ENCODE measurements at regions not wholly inside any gene's neighbourhood (a gene's known extent, or its start where the extent isn't known, plus 50 kb on each side); places are given as distances from the start of the nearest gene placed in this dataset.
"Not testable (repeated sequence)": the region's sequence is repeated elsewhere in the genome, so short reads cannot be mapped to it uniquely, and the experiment has no call there.

GRCh38 chr3:103169289-103169688, 734.5 kb downstream of the ZPLD1 start:
- no peak for DNase-seq (ENCODE audit: low read depth in 2 of 2)

- no peak for DNase-seq (ENCODE audit: low read depth in 2 of 2)
Measured at GRCh38 chr3:103170651-103171050, 735.8 kb downstream of the ZPLD1 start.

GRCh38 chr3:103173940-103174339, 739.1 kb downstream of the ZPLD1 start:
- DNase-seq (ENCODE audit: low read depth in 2 of 2): no peak

GRCh38 chr3:103181160-103181559, 746.3 kb downstream of the ZPLD1 start:
- no peak for DNase-seq (ENCODE audit: low read depth in 2 of 2)

- DNase-seq (ENCODE audit: low read depth in 2 of 2): no peak
Measured at GRCh38 chr3:103184772-103185171, 750.0 kb downstream of the ZPLD1 start.

GRCh38 chr3:103189941-103190340, 755.1 kb downstream of the ZPLD1 start:
- DNase-seq (ENCODE audit: low read depth in 2 of 2): no peak

- DNase-seq (ENCODE audit: low read depth in 2 of 2): no peak
Measured at GRCh38 chr3:103195216-103195615, 760.4 kb downstream of the ZPLD1 start.

- no peak for DNase-seq (ENCODE audit: low read depth in 2 of 2)
Measured at GRCh38 chr3:103203441-103203840, 768.6 kb downstream of the ZPLD1 start.

- no peak for DNase-seq (ENCODE audit: low read depth in 2 of 2)
Measured at GRCh38 chr3:103210583-103210982, 775.8 kb downstream of the ZPLD1 start.

GRCh38 chr3:103218146-103218545, 783.3 kb downstream of the ZPLD1 start:
- DNase-seq (ENCODE audit: low read depth in 2 of 2): no peak

- no peak for DNase-seq (ENCODE audit: low read depth in 2 of 2)
Measured at GRCh38 chr3:103218793-103219192, 784.0 kb downstream of the ZPLD1 start.

GRCh38 chr3:103227651-103228050, 792.8 kb downstream of the ZPLD1 start:
- DNase-seq (ENCODE audit: low read depth in 2 of 2): no peak

GRCh38 chr3:103247459-103247858, 812.6 kb downstream of the ZPLD1 start:
- DNase-seq (ENCODE audit: low read depth in 2 of 2): no peak

- DNase-seq (ENCODE audit: low read depth in 2 of 2): not testable (repeated sequence)
Measured at GRCh38 chr3:103254827-103255226, 820.0 kb downstream of the ZPLD1 start.

- no peak for DNase-seq (ENCODE audit: low read depth in 2 of 2)
Measured at GRCh38 chr3:103269287-103269686, 834.5 kb downstream of the ZPLD1 start.

- DNase-seq (ENCODE audit: low read depth in 2 of 2): no peak
Measured at GRCh38 chr3:103271575-103271974, 836.8 kb downstream of the ZPLD1 start.

GRCh38 chr3:103295974-103296570, 861.3 kb downstream of the ZPLD1 start:
- no peak for DNase-seq (ENCODE audit: low read depth in 2 of 2)

GRCh38 chr3:103297502-103297901, 862.7 kb downstream of the ZPLD1 start:
- not testable (repeated sequence) for DNase-seq (ENCODE audit: low read depth in 2 of 2)

GRCh38 chr3:103306104-103306503, 871.3 kb downstream of the ZPLD1 start:
- DNase-seq (ENCODE audit: low read depth in 2 of 2): no peak

GRCh38 chr3:103308921-103309320, 874.1 kb downstream of the ZPLD1 start:
- no peak for DNase-seq (ENCODE audit: low read depth in 2 of 2)

GRCh38 chr3:103319912-103320311, 885.1 kb downstream of the ZPLD1 start:
- DNase-seq (ENCODE audit: low read depth in 2 of 2): no peak

- no peak for DNase-seq (ENCODE audit: low read depth in 2 of 2)
Measured at GRCh38 chr3:103337179-103337845, 902.5 kb downstream of the ZPLD1 start.

GRCh38 chr3:103341078-103341606, 906.3 kb downstream of the ZPLD1 start:
- DNase-seq (ENCODE audit: low read depth in 2 of 2): no peak

All from stimulated activated CD8-positive, alpha-beta memory T cell treated with anti-CD3 and anti-CD28 coated beads, Interleukin-2, amount 100 ng/mL, for 48 hours (primary cell).